Upper lobe of left lung (tissue), 4 donors: ENCODE measurements at regions not wholly inside any gene's neighbourhood (a gene's known extent, or its start where the extent isn't known, plus 50 kb on each side); places are given as distances from the start of the nearest gene placed in this dataset.

Source experiments
- EP300 ChIP-seq, 4 donors: sonication (generic); formaldehyde crosslinking; IDR thresholded peaks; one replicate each; pipeline ENCODE4 v1.5.1; 2017; ENCODE audit warnings: antibody characterized with exemption in 4 of 4, control low read depth in 2 of 4
- POLR2A ChIP-seq, 4 donors: fragments of 450-650 bp; IDR thresholded peaks; one replicate each; pipeline ENCODE4 v1.5.1; 2016 to 2017; ENCODE audit warnings: antibody characterized with exemption in 4 of 4, mild to moderate bottlenecking in 2 of 4
- TF ChIP-seq, protein P1 (sequence below), 6 experiments: fragments of 450-650 bp in 4 of 6; fragments of 200-600 bp in 2 of 6; sonication (generic) in 2 of 6; IDR thresholded peaks; one replicate each; pipeline ENCODE4 v1.5.1; 2016 to 2019; ENCODE audit warnings: antibody characterized with exemption in 6 of 6

DNA sequence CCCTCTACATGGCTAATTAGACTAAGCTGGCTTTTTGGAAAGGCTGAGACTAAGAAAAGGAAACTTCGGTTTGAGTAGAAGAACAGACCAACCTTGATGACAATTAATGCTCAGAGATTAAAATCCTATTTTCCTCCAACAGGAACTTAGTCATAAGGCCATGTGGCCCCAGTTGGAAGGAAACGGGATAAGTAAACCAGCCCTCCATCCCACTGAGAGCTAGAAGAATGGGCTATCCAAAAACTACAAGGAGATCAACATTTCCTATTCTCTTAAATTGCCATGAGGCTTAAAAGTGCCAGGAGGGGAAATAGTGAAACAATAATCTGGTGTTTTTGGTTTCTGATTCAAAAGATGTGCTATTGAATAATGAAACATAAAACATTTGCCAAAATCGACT lies 216.6 kb downstream of the PAX3 start:
- TF ChIP-seq, protein P1, sequence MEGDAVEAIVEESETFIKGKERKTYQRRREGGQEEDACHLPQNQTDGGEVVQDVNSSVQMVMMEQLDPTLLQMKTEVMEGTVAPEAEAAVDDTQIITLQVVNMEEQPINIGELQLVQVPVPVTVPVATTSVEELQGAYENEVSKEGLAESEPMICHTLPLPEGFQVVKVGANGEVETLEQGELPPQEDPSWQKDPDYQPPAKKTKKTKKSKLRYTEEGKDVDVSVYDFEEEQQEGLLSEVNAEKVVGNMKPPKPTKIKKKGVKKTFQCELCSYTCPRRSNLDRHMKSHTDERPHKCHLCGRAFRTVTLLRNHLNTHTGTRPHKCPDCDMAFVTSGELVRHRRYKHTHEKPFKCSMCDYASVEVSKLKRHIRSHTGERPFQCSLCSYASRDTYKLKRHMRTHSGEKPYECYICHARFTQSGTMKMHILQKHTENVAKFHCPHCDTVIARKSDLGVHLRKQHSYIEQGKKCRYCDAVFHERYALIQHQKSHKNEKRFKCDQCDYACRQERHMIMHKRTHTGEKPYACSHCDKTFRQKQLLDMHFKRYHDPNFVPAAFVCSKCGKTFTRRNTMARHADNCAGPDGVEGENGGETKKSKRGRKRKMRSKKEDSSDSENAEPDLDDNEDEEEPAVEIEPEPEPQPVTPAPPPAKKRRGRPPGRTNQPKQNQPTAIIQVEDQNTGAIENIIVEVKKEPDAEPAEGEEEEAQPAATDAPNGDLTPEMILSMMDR (IDR thresholded peaks at IDR 0.05) = no peak
- TF ChIP-seq POLR2A (IDR thresholded peaks at IDR 0.05) (no peak), EP300 (IDR thresholded peaks at IDR 0.05) (no peak)
